ENCODE measurements at regions not wholly inside any gene's neighbourhood (a gene's known extent, or its start where the extent isn't known, plus 50 kb on each side); places are given as distances from the start of the nearest gene placed in this dataset.

DNA sequence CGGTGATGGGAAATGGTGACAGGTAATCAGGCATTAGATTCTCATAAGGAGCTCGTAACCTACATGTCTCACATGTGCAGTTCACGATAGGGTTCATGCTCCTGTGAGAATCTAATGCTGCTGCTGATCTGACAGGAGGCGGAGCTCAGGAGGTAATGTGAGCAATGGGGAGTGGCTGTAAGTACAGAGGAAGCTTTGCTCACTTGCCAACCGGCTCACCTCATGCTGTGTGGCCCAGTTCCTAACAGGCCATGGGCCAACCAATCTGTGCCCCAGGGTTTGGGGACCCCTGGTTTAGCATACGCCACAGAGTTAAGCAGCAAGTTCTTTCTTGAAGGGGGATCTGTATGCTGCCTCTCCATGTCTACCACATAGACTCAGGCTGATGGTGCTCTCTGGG lies 133.1 kb downstream of the IQUB start:
- H3K4me3 Mint-ChIP-seq: no peak overlapping the region
- no peak overlapping the region for H3K27ac Mint-ChIP-seq
- no peaks in the 10 kb centered on the region for H3K27me3 Mint-ChIP-seq
- no peak for ATAC-seq (replicated peaks)
- H3K36me3 Mint-ChIP-seq (ENCODE audit: low read depth): no peaks in the 10 kb centered on the region
- no peaks in the 10 kb centered on the region for H3K9me3 Mint-ChIP-seq
- no peaks in the 10 kb centered on the region for H3K4me1 Mint-ChIP-seq

DNA sequence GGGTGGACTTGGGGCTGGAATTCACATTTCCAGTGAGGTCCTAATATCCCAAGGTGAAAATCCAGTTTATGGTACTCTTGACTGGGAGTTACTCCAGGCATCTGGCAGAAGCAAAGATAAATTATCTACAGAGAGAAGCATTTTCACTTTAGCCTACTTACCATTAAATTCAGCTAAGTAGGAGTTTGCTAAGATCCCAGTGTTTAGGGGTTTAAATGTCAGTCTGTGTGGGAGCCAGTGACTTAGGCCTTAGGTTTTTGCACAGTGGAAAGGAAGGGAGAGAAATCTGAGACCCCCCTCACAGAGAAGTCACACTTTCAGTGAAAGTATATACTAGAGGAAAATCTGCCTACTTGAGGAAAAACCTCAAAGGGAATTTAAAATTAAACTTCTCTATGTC lies 134.2 kb downstream of the IQUB start:
- Mint-ChIP-seq H3K9me3 (no peaks in the 10 kb centered on the region), H3K27me3 (no peaks in the 10 kb centered on the region), H3K4me1 (no peaks in the 10 kb centered on the region)

DNA sequence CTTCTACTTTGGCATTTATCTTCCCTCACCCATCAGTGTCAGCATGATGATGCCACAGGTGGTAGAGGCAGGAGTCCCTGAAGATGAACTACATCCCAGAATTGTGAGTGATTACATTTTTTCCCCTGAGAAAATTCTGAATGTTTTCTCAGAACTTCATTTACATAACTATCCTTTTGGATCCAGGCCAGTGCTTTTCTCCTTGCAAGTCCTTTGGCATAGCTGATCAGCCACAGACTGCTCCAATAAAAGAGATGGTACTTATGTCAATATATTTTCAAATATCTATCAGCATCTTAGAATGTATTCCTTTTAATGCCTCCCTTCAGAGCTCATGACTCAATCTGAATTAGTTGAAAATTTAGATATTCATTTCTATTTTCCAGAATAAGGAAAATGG lies 135.5 kb downstream of the IQUB start:
- no peaks in the 10 kb centered on the region for H3K4me1 Mint-ChIP-seq
- H3K27me3 Mint-ChIP-seq: no peaks in the 10 kb centered on the region
- H3K4me3 Mint-ChIP-seq: no peak overlapping the region
- H3K36me3 Mint-ChIP-seq (ENCODE audit: low read depth): no peaks in the 10 kb centered on the region
- no peak overlapping the region for H3K27ac Mint-ChIP-seq
- no peak for ATAC-seq (replicated peaks)
- H3K9me3 Mint-ChIP-seq: no peaks in the 10 kb centered on the region

More for the DNA sequence above, 134.2 kb downstream of the IQUB start:
- Mint-ChIP-seq H3K27ac (no peak overlapping the region), H3K36me3 (ENCODE audit: low read depth) (no peaks in the 10 kb centered on the region), H3K4me3 (no peak overlapping the region)
- ATAC-seq (replicated peaks): no peak

DNA sequence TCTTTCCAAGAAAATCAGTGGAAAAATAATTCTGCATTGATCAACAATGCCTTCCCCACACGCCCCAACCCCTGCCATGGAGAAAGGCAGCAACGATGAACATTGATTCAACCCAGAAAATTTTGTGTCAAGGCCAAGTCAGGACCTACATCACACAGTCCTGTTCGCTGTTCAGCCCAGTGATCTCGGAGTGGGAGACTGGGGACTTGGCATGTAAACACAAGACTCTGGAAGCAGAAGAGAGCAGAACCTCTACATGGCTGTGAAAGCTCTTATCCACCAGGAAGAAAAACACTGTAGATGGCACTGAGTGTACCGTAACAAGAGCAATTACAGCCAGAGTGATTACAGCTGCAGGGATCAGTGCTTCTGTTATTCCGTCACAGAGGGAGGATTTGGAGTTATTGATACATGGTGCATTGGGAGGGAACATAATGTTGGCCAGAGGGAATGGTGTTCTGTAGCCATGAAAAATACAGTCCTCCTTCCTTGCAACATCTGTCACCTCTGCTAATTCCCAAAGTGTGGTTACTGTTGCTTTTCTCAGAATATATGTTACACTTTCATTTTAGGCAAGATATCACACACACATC lies 136.6 kb downstream of the IQUB start:
- no peaks in the 10 kb centered on the region for H3K9me3 Mint-ChIP-seq
- no peak overlapping the region for H3K4me3 Mint-ChIP-seq
- H3K36me3 Mint-ChIP-seq (ENCODE audit: low read depth): no peaks in the 10 kb centered on the region
- ATAC-seq (replicated peaks): no peak
- H3K27ac Mint-ChIP-seq: no peak overlapping the region
- no peaks in the 10 kb centered on the region for H3K27me3 Mint-ChIP-seq
- H3K4me1 Mint-ChIP-seq: no peaks in the 10 kb centered on the region

DNA sequence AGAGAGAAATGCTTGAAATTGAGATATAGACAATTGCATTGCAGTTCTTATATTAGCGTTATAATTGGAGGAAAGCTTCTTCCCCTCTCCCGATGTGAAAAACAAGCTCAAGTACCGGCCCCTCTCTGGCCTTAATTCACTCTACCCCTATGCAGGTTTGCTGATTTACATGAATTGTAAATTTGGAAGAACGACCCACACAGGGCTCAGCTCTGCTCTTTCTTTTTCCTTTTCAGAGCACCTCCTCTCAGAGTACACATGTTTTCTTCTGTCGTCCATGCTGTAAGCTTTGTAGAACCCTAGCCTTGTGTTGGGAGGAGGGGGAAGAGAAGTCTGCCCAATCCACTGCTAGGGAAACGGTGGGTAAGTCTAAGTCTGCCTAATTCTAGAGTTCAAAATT lies 140.8 kb downstream of the IQUB start:
- H3K9me3 Mint-ChIP-seq: no peaks in the 10 kb centered on the region
- no peak overlapping the region for H3K27ac Mint-ChIP-seq
- H3K4me1 Mint-ChIP-seq: no peaks in the 10 kb centered on the region
- H3K4me3 Mint-ChIP-seq: no peak overlapping the region
- H3K36me3 Mint-ChIP-seq (ENCODE audit: low read depth): no peaks in the 10 kb centered on the region
- no peaks in the 10 kb centered on the region for H3K27me3 Mint-ChIP-seq
- no peak for ATAC-seq (replicated peaks)

DNA sequence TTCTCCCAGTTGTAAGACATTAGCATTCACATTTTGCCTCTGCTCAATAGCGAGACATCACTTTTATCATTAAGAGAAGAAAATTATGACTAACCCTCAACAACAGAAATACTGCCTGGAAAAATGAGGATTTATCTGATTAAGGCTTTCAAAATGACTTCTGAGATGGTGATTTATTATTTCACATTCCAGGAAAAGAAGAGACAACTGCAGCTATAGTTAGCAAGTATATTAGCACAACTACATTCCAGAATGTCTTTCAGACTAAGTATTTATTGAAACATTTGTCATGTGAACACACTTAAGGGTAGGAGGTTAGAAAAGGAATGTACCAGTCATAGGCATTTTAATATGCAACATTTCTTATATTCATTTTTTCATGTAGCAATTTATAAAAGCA lies 162.0 kb downstream of the IQUB start:
- Mint-ChIP-seq H3K4me1 (no peaks in the 10 kb centered on the region), H3K36me3 (ENCODE audit: low read depth) (no peaks in the 10 kb centered on the region), H3K27ac (no peak overlapping the region), H3K9me3 (no peaks in the 10 kb centered on the region), H3K4me3 (no peak overlapping the region), H3K27me3 (no peaks in the 10 kb centered on the region)
- ATAC-seq (replicated peaks): no peak

DNA sequence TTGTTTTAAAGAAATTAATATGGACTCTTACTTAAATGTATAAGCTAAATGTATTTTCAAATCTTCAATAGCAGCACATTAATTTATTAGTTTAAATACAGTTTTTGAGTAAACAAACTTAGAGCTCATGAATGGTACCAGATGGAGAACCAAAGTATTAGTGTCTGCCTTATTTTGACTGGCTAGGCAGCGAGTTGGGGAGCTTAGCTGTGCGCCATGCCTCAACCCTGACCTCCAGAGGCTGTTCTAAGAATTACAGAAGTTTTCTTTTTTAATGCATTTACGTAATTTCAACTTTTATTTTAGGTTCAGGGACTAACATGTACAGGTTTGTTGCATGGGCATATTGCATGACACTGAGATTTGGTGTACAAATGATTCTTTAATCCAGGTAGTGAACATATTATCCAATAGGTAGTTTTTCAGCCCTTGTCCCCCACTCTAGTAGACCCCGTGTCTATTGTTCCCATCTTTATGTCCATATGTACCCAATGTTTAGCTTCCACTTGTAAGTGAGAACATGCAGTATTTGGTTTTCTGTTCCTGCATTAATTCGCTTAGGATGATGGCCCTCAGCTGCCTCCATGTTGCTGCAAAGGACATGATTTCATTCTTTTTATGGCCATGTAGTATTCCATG lies 166.8 kb downstream of the IQUB start:
- no peak for ATAC-seq (replicated peaks)
- Mint-ChIP-seq H3K4me1 (no peaks in the 10 kb centered on the region), H3K27ac (no peak overlapping the region), H3K4me3 (no peak overlapping the region), H3K27me3 (no peaks in the 10 kb centered on the region), H3K9me3 (no peaks in the 10 kb centered on the region), H3K36me3 (ENCODE audit: low read depth) (no peaks in the 10 kb centered on the region)

DNA sequence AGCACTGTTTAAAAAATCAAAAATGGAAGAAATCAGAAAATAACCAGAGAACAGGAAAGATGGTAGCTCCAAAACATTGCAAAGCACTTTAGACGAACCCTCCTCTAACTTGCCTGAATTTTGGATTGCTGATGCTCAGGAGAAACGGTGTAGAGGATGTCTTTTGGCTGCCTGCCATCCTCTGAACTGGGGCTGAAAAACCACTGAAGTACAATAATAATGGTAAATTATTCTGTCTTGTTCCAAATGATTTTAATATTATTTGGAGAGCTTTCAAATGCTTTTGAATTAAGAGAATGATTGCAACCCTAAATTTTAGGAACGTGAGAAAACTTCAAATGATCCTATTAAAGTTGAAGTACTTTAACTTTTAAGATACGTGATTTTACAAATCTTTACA lies 167.3 kb upstream of the SLC13A1 start:
- Mint-ChIP-seq H3K36me3 (ENCODE audit: low read depth) (no peaks in the 10 kb centered on the region), H3K4me3 (no peak overlapping the region), H3K27ac (no peak overlapping the region), H3K27me3 (no peaks in the 10 kb centered on the region), H3K4me1 (no peaks in the 10 kb centered on the region), H3K9me3 (no peaks in the 10 kb centered on the region)
- no peak for ATAC-seq (replicated peaks)

DNA sequence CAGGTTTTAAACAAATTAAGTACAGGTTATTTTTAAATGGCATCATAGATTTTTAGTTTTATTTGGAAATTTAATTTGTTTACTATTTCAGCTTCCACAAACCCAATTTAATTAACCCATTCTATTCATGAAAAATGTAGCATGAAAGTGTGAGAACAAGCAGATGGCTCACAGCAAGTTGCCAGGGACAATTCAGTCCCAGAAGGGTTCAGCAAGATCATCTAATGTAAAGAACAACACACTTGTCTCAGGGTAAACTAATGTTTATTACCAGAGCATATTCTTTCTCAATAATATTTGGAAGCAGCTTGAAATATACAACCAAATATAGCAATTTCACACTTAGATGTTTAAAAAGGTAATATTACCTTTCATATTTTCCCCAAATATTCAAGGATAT lies 166.9 kb upstream of the SLC13A1 start:
- Mint-ChIP-seq H3K36me3 (ENCODE audit: low read depth) (no peaks in the 10 kb centered on the region), H3K27ac (no peak overlapping the region), H3K9me3 (no peaks in the 10 kb centered on the region)

DNA sequence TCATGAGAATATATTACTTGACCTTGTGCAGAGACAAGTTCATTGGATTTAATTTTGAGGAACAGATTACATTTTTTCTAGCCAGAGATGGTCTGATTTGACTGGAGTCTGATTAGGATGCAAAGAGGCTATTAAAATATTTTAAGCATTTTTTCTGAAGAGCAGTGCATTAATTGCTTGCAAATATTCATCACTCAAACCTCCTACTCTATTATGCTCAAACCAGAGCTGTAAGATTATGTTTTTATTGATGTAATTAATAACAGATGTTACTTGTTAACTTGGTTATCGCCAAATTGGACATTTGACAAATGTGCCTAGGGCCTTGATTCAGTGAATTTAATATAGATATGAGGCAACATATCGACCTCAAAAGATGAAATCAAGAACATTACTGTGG lies 160.9 kb upstream of the SLC13A1 start:
- H3K36me3 Mint-ChIP-seq (ENCODE audit: low read depth): no peaks in the 10 kb centered on the region
- H3K27me3 Mint-ChIP-seq: no peaks in the 10 kb centered on the region
- no peak for ATAC-seq (replicated peaks)
- H3K27ac Mint-ChIP-seq: no peak overlapping the region
- no peaks in the 10 kb centered on the region for H3K4me1 Mint-ChIP-seq
- no peak overlapping the region for H3K4me3 Mint-ChIP-seq
- no peaks in the 10 kb centered on the region for H3K9me3 Mint-ChIP-seq

More for the DNA sequence above, 166.9 kb upstream of the SLC13A1 start:
- no peaks in the 10 kb centered on the region for H3K27me3 Mint-ChIP-seq
- no peaks in the 10 kb centered on the region for H3K4me1 Mint-ChIP-seq
- ATAC-seq (replicated peaks): no peak
- H3K4me3 Mint-ChIP-seq: no peak overlapping the region

DNA sequence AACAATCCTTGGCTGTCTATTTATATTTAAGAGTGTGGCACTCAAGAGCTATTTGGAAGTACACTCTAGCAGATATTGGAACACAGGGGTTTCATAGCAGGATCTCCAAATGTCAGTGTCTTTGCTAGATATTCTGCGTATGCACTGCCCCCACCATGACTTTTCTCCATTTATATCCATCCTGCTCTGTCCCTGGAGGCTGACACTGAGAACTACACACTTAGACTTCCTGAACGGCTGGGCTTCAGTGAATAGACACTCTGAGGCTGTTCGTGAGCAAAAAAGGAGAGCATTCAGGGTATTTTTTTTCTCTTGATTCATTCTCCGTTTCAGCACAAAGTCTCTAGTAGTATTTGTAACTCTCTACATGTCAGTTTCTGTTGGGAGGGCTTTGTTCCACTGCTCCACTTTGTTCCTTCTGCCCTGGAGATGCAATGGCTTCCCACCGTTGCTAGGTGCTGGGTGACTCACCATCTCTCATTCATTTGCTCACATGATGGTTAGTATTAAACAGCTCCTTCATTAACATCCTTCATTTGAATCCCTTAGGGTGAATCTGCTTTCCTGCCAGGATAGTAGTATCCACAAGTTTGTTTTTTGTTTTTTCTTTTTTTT lies 155.9 kb upstream of the SLC13A1 start:
- no peaks in the 10 kb centered on the region for H3K4me1 Mint-ChIP-seq
- no peak for ATAC-seq (replicated peaks)
- H3K9me3 Mint-ChIP-seq: no peaks in the 10 kb centered on the region
- no peaks in the 10 kb centered on the region for H3K36me3 Mint-ChIP-seq (ENCODE audit: low read depth)
- no peak overlapping the region for H3K27ac Mint-ChIP-seq
- H3K4me3 Mint-ChIP-seq: no peak overlapping the region
- H3K27me3 Mint-ChIP-seq: no peaks in the 10 kb centered on the region

DNA sequence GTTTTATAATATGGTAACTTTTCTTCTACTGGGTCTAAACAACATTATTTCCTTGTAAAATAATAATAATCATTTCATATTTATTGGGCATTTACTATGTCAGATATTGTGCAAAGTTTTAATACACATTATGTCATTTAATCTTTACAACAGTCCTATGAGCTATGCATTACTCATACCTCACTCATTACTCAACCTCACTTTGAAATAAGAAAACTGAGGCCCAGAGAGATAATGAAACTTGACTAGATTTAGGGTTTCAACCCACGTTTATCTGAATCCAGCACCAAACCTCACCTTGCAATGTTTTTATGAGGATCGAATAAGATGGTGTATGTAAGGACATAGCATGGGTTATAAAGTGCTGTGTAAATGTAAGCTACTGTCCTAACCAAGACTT lies 153.2 kb upstream of the SLC13A1 start:
- H3K36me3 Mint-ChIP-seq (ENCODE audit: low read depth): no peaks in the 10 kb centered on the region

DNA sequence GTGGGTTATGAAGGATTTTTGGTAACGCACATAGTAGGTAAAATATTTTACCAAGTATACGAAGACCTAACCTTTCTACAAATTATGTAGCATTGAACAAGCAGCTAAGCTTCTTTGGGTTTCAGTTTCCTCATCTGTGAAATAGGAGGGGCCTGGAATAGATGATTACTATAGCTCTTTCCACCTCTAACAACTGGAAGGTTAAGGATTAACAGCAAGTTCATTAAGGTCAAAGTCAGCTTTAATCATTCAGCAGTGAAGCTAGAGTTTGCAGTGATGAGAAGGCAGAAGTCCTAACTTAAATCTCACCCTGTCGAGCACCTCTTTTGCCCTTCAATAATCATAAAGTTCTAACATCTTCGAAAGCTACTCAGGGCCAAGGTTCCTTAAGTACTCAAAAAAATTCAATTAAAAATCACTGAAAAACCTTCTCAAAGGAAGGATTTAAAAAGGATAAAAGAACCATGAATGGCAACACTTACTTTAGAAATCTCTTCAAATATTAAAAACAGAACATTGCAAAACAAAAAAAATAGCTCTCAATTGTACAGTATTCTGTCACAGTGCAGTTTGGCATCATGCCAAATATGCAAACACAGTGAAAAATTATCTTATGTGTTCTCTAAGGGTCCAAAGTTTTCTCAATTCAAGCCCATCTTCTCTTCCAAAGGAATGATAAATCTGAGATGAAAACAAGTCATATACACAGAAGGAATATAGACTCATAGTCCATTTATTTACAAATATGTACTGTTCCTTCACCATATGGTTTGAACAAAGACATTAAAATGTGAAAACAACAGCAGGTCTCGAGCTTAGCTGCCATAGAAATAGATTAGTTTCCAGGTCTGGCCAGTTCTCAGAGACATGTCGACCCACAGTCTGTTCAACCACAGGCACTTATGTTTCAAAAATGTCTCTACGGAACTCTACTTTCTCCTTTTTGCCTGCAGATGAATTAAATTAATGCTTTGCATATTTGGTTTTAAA lies 152.0 kb upstream of the SLC13A1 start:
- no peak for ATAC-seq (replicated peaks)
- H3K4me3 Mint-ChIP-seq: no peak overlapping the region
- no peaks in the 10 kb centered on the region for H3K36me3 Mint-ChIP-seq (ENCODE audit: low read depth)
- no peak overlapping the region for H3K27ac Mint-ChIP-seq
- no peaks in the 10 kb centered on the region for H3K27me3 Mint-ChIP-seq
- H3K9me3 Mint-ChIP-seq: no peaks in the 10 kb centered on the region
- H3K4me1 Mint-ChIP-seq: no peaks in the 10 kb centered on the region

More for the DNA sequence above, 153.2 kb upstream of the SLC13A1 start:
- Mint-ChIP-seq H3K9me3 (no peaks in the 10 kb centered on the region), H3K4me1 (no peaks in the 10 kb centered on the region), H3K27me3 (no peaks in the 10 kb centered on the region), H3K4me3 (no peak overlapping the region), H3K27ac (no peak overlapping the region)
- ATAC-seq (replicated peaks): peak; percentile 51

DNA sequence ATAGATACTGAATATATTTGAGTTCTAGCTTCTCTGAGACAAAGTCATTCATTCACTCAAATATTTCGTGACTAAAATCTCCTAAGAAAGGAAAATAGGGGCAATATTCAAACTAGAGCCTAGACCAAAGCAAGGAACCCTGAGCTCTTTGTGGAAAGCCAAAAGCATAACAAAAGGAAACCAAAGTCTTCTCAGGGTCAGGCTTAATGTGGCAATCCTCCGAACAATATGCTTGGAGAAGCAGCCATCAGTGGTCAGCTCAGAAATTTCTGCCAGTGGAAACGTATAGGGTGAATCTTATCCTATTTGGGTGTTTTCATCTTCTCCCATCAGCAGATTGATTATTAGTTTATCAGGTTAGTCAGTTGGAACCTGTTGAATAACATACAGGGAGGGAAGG lies 151.3 kb upstream of the SLC13A1 start:
- Mint-ChIP-seq H3K4me1 (no peaks in the 10 kb centered on the region), H3K36me3 (ENCODE audit: low read depth) (no peaks in the 10 kb centered on the region), H3K27ac (no peak overlapping the region), H3K9me3 (no peaks in the 10 kb centered on the region), H3K4me3 (no peak overlapping the region), H3K27me3 (no peaks in the 10 kb centered on the region)
- ATAC-seq (replicated peaks): no peak

Measured in activated T-helper 17 cell treated with anti-CD3 and anti-CD28 coated beads, Interleukin-2, amount 50 U/mL, for 72 hours (primary cell).